ENCODE measurements at regions not wholly inside any gene's neighbourhood (a gene's known extent, or its start where the extent isn't known, plus 50 kb on each side); places are given as distances from the start of the nearest gene placed in this dataset.

GRCh38 chr5:96125231-96125891 is 163.7 kb upstream of the ELL2 start:
- Histone ChIP-seq H3K9me3 (ENCODE audit: control insufficient read depth in 1 of 2, insufficient read depth in 1 of 2, low read depth in 1 of 2, low read length in 2 of 2) (no peaks in the 10 kb centered on the region), H3K4me3 (replicated peaks in 1 of 2; ENCODE audit: low read depth in 1 of 2, low read length in 2 of 2) (no peak overlapping the region), H3K27ac (ENCODE audit: low read depth, low read length) (no peak overlapping the region), H4K20me1 (ENCODE audit: insufficient read depth) (no peaks in the 10 kb centered on the region), H3K27me3 (ENCODE audit: insufficient read depth, low read length) (no peaks in the 10 kb centered on the region), H3K36me3 (ENCODE audit: control insufficient read depth in 1 of 2, insufficient read depth in 2 of 2, low read length in 2 of 2) (no peaks in the 10 kb centered on the region), H3K4me2 (ENCODE audit: low read length) (no peak overlapping the region), H3K79me2 (ENCODE audit: insufficient read depth, low read length) (no peaks in the 10 kb centered on the region), H3K4me1 (ENCODE audit: control insufficient read depth in 1 of 2, insufficient read depth in 2 of 2, low read length in 2 of 2) (no peaks in the 10 kb centered on the region), H2AFZ (ENCODE audit: low read depth, low read length, poor library complexity, severe bottlenecking) (no peak overlapping the region), H3K9ac (ENCODE audit: low read length) (no peak overlapping the region), H3K9me2 (ENCODE audit: insufficient read depth) (no peaks in the 10 kb centered on the region)
- ATAC-seq: no peak
- no peak for DNase-seq (ENCODE audit: low read depth, low spot score)
- ChIA-PET CTCF (no interaction called here), RAD21 (ENCODE audit: low non-redundant PET in 1 of 2, low total read pairs in 2 of 2, uncharacterized antibody in 2 of 2, unreplicated experiment in 2 of 2) (no interaction called here), POLR2A (no interaction called here)
- TF ChIP-seq ZFX (IDR thresholded peaks at IDR 0.05) (no peak), SP1 (IDR thresholded peaks at IDR 0.05; ENCODE audit: low read depth) (no peak), CBX3 (IDR thresholded peaks at IDR 0.05; ENCODE audit: low read depth) (no peak), POLR2AphosphoS5 (IDR thresholded peaks at IDR 0.05; ENCODE audit: low read depth, low read length) (no peak), EGR1 (IDR thresholded peaks at IDR 0.05; ENCODE audit: low read depth) (no peak), FOSL1 (IDR thresholded peaks at IDR 0.05; ENCODE audit: low read depth) (no peak), ELF1 (IDR thresholded peaks at IDR 0.05; ENCODE audit: borderline replicate concordance, low read depth) (no peak), SIN3A (IDR thresholded peaks at IDR 0.05; ENCODE audit: low read depth) (no peak), EZH2 (IDR thresholded peaks at IDR 0.05) (no peak)
- TF ChIP-seq, protein P1, sequence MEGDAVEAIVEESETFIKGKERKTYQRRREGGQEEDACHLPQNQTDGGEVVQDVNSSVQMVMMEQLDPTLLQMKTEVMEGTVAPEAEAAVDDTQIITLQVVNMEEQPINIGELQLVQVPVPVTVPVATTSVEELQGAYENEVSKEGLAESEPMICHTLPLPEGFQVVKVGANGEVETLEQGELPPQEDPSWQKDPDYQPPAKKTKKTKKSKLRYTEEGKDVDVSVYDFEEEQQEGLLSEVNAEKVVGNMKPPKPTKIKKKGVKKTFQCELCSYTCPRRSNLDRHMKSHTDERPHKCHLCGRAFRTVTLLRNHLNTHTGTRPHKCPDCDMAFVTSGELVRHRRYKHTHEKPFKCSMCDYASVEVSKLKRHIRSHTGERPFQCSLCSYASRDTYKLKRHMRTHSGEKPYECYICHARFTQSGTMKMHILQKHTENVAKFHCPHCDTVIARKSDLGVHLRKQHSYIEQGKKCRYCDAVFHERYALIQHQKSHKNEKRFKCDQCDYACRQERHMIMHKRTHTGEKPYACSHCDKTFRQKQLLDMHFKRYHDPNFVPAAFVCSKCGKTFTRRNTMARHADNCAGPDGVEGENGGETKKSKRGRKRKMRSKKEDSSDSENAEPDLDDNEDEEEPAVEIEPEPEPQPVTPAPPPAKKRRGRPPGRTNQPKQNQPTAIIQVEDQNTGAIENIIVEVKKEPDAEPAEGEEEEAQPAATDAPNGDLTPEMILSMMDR (IDR thresholded peaks at IDR 0.05 in 2 of 3, conservative IDR thresholded peaks at IDR 0.05 in 1 of 3; ENCODE audit: borderline replicate concordance in 1 of 3, insufficient read depth in 1 of 3, low read depth in 2 of 3, low read length in 2 of 3): no peak
- TF ChIP-seq, protein P2, sequence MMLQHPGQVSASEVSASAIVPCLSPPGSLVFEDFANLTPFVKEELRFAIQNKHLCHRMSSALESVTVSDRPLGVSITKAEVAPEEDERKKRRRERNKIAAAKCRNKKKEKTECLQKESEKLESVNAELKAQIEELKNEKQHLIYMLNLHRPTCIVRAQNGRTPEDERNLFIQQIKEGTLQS (IDR thresholded peaks at IDR 0.05): no peak
- TF ChIP-seq, protein P3, sequence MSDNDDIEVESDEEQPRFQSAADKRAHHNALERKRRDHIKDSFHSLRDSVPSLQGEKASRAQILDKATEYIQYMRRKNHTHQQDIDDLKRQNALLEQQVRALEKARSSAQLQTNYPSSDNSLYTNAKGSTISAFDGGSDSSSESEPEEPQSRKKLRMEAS (IDR thresholded peaks at IDR 0.05): no peak
- no TSS peak for BruUV-seq (replicated peaks)
- intact Hi-C loops (cut with micrococcal nuclease): no loop called here

Measured in HCT116 (cell line).